Esophagus muscularis mucosa (tissue), 4 donors: ENCODE measurements at regions not wholly inside any gene's neighbourhood (a gene's known extent, or its start where the extent isn't known, plus 50 kb on each side); places are given as distances from the start of the nearest gene placed in this dataset.

Experiments used
- DNase-seq: peaks from one replicate; pipeline ENCODE4 v3.0.0-alpha.2; 2017; ENCODE audit errors: extremely low spot score
- H3K27ac ChIP-seq, 4 donors: fragments of 200-600 bp; sonication (generic); replicated peaks in 1 of 4; 1 replicate in 3 of 4; 2 replicates in 1 of 4; pipeline ENCODE4 v1.5.1; 2016 to 2019; ENCODE audit warnings: mild to moderate bottlenecking in 1 of 4
- H3K27me3 ChIP-seq, 4 donors: fragments of 200-600 bp; sonication (generic); one replicate each; pipeline versions ENCODE4 v1.5.1 to v1.6.0; 2016 to 2019
- H3K36me3 ChIP-seq, 4 donors: fragments of 200-600 bp; sonication (generic); one replicate each; pipeline ENCODE4 v1.5.1; 2016 to 2019
- H3K4me1 ChIP-seq, 4 donors: fragments of 200-600 bp; sonication (generic); one replicate each; pipeline ENCODE4 v1.5.1; 2016 to 2019
- H3K4me3 ChIP-seq, 4 donors: fragments of 200-600 bp; sonication (generic); 1 replicate in 2 of 4; 2 replicates in 2 of 4; pipeline ENCODE4 v1.5.1; 2016 to 2019; ENCODE audit warnings: mild to moderate bottlenecking in 4 of 4, moderate library complexity in 1 of 4
- H3K9me3 ChIP-seq, 4 donors: fragments of 200-600 bp; sonication (generic); 1 replicate in 3 of 4; 2 replicates in 1 of 4; pipeline ENCODE4 v1.5.1; 2016 to 2019
- EP300 ChIP-seq: sonication (generic); formaldehyde crosslinking; IDR thresholded peaks from one replicate; pipeline ENCODE4 v1.6.1; 2017; ENCODE audit warnings: antibody characterized with exemption
- POLR2A ChIP-seq: fragments of 450-650 bp; IDR thresholded peaks from one replicate; pipeline ENCODE4 v1.6.1; 2017; ENCODE audit warnings: antibody characterized with exemption, moderate library complexity, mild to moderate bottlenecking, low read depth
- POLR2AphosphoS5 ChIP-seq, 2 donors: sonication (generic); formaldehyde crosslinking; IDR thresholded peaks; one replicate each; pipeline ENCODE4 v1.6.1; 2017; ENCODE audit warnings: antibody characterized with exemption in 2 of 2
- WGBS: methylation state at CpG from one replicate; pipeline ENCODE4 v1.1.5; 2018; 5-methylcytosine and 5-hydroxymethylcytosine counted together
- intact Hi-C: fragments of 100-400 bp; cut with DNase I; formaldehyde crosslinking; loops from one replicate; pipeline ENCODE4 v1.15.1; 2023
- TF ChIP-seq, protein P1 (sequence below), 3 experiments: fragments of 200-600 bp in 2 of 3; fragments of 450-650 bp in 1 of 3; sonication (generic) in 2 of 3; IDR thresholded peaks; one replicate each; pipeline ENCODE4 v1.5.1; 2017 to 2019; ENCODE audit warnings: antibody characterized with exemption in 3 of 3, mild to moderate bottlenecking in 2 of 3, moderate library complexity in 1 of 3

DNA sequence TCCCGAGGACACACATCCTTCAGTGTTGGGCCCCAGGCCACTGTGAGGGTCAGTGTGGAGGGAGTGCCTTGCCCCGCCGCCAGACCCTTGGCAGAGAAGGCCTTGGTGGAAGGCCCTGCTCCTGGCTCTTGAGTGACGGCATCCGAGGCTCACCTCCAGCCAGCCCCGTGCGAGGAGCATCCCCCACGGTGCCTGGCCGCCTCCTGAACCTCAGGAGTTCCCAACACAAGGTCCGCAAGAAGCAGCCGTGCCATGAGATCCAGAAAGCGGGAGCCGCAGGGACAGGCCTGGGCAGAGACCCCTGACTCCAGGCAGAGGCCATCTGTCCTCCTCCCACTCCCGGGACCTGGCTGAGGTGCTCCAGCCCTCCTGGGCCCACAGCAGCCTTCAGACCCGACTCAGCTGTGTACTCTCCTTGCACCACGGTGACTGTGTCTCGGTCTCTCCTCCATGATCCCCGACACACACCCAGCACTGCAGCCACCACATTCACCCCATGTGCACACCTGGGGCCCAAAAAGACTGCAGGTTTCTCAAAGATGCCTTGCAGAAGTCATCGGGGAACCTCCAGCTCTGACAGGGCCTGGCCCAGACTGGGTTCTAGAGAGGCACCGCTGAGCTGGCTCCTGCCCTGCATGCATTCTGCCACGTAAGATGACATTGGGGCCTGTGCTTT lies 870.2 kb downstream of the BRD1 start:
- 95% methylated on average over 18 of the region's 21 CpGs for WGBS
- Histone ChIP-seq H3K36me3 (no peaks in the 10 kb centered on the region), H3K27ac (no peak overlapping the region), H3K27me3 (peaks cover 0 to 61% (median 0%) of the 10 kb centered on the region in 4 donors), H3K9me3 (no peaks in the 10 kb centered on the region), H3K4me3 (no peak overlapping the region), H3K4me1 (no peaks in the 10 kb centered on the region)
- peak; percentile 82 for DNase-seq
- intact Hi-C loops = loop anchor here (10.0 kb wide), 1 partner anchor 47 kb away; no protein-coding TSS in a partner anchor
- no peak for TF ChIP-seq EP300
- TF ChIP-seq POLR2A = no peak
- no peak for TF ChIP-seq POLR2AphosphoS5 (IDR thresholded peaks at IDR 0.05)
- TF ChIP-seq, protein P1, sequence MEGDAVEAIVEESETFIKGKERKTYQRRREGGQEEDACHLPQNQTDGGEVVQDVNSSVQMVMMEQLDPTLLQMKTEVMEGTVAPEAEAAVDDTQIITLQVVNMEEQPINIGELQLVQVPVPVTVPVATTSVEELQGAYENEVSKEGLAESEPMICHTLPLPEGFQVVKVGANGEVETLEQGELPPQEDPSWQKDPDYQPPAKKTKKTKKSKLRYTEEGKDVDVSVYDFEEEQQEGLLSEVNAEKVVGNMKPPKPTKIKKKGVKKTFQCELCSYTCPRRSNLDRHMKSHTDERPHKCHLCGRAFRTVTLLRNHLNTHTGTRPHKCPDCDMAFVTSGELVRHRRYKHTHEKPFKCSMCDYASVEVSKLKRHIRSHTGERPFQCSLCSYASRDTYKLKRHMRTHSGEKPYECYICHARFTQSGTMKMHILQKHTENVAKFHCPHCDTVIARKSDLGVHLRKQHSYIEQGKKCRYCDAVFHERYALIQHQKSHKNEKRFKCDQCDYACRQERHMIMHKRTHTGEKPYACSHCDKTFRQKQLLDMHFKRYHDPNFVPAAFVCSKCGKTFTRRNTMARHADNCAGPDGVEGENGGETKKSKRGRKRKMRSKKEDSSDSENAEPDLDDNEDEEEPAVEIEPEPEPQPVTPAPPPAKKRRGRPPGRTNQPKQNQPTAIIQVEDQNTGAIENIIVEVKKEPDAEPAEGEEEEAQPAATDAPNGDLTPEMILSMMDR (IDR thresholded peaks at IDR 0.05) = no peak

DNA sequence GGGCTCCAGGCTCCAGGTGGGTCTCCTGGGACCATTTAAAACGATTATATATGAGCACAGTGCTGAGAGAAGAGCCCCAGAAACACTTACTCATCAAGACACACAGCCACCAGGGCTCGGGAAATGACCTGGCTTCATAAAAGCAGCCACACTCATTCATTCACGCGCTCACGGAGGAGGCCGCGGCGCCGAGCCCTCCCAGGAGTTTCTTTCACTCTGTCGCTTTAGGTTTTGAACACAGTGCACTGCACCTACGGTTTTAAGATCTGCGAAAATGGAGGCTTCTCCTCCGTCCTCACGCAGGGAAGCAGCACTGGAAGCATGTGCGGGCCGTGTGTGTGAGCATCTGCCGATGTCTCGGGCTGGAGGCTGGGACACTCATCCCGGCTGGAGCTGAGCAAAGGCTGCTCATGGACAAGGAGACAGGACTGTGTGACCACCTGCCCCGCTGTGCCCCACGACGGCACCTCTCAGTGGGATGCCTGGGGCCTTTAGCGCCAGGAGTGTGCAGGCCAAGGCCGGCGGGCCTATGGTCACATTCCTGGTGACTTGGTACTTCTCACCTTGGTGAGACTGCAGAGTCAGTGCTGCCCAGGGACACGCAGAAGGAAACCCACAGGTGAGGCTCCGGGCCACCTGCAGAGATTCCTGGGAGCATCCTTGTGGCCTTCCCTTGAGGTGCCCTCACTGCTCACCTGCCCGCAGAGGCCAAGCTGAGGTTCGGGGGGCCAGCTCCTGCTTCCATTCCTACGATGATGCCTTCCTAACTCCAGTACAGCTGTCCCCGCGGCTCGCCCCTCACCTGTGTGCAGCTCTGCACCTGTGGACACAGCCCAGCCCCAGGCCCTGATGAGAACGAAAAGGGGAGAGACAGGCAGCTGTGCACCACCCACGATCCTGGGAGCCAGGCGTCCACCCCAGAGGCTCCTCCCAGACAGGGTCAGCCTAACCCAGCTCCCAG lies 872.0 kb downstream of the BRD1 start:
- peak; percentile 82 for DNase-seq
- Histone ChIP-seq H3K27ac (no peak overlapping the region), H3K4me3 (no peak overlapping the region), H3K27me3 (peaks cover 0 to 56% (median 0%) of the 10 kb centered on the region in 4 donors), H3K9me3 (no peaks in the 10 kb centered on the region), H3K4me1 (no peaks in the 10 kb centered on the region), H3K36me3 (no peaks in the 10 kb centered on the region)
- WGBS = 80% methylated on average over 21 of the region's 36 CpGs
- TF ChIP-seq POLR2A (no peak), POLR2AphosphoS5 (IDR thresholded peaks at IDR 0.05) (no peak), EP300 (no peak)
- TF ChIP-seq, protein P1 (IDR thresholded peaks at IDR 0.05) = no peak
- intact Hi-C loops = loop anchor here (10.0 kb wide), 1 partner anchor 49 kb away; no protein-coding TSS in a partner anchor

DNA sequence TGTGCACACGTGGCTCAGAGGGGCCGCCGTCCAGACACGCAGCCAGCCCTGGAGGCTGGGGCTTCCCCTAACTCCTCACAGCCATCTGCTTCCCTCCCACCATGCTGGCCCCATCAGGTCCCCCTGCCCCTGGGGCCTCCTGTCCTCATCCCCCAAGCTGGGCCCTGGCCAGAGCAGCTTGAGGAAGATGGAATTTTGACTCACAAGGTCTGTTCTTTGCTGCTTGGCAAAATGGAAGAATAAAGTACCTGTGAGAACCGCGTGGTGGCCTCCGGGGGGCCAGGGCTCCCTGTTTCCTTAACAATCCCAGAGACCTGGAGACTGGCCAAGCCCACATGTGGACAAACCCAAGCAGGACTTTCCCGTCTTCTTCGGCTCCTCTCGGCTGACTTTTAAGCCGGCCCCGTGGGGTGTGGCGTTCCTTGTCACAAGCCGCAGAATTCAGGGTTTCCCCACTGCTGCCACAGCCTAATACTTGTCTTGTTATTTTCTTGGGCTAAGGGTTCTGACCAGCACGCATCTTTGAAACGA lies 872.8 kb downstream of the BRD1 start:
- no peak for TF ChIP-seq POLR2A
- TF ChIP-seq POLR2AphosphoS5 (IDR thresholded peaks at IDR 0.05) = no peak
- no peak for TF ChIP-seq EP300
- TF ChIP-seq, protein P1 (IDR thresholded peaks at IDR 0.05) = no peak

DNA sequence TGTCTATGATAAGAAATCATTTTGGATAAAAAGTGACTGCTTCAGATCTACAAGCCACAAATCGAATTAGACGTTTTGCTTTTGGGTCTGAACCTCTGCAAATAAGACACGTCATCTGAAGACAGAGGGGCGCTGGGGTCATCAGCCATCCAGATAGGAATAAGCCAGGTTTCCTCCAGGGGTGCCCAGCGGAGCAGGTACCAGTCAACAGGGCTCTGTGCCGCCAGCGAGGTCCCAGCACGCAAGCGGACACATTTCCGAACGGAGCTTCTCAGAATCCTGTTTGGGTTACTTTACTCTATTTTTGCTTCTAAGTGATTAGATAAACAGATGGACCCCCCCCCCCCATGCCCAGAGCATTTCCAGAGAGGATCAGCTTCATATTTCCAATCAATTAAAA lies 873.8 kb downstream of the BRD1 start:
- H3K27ac ChIP-seq = no peak overlapping the region
- intact Hi-C loops = loop anchor here (10.0 kb wide), 1 partner anchor 51 kb away; no protein-coding TSS in a partner anchor
- no peaks in the 10 kb centered on the region for H3K9me3 ChIP-seq
- H3K4me3 ChIP-seq = no peak overlapping the region
- no peak for TF ChIP-seq EP300
- TF ChIP-seq, protein P1 (IDR thresholded peaks at IDR 0.05) = no peak
- no peak for TF ChIP-seq POLR2A
- no peak for TF ChIP-seq POLR2AphosphoS5 (IDR thresholded peaks at IDR 0.05)
- WGBS = 86% methylated on average over 11 of the region's 11 CpGs
- H3K4me1 ChIP-seq = no peaks in the 10 kb centered on the region
- H3K27me3 ChIP-seq = peaks cover 0 to 54% (median 0%) of the 10 kb centered on the region in 4 donors
- peak; percentile 55 for DNase-seq
- H3K36me3 ChIP-seq = no peaks in the 10 kb centered on the region

More for the DNA sequence above, 872.8 kb downstream of the BRD1 start:
- H3K27ac ChIP-seq = no peak overlapping the region
- H3K9me3 ChIP-seq = no peaks in the 10 kb centered on the region
- H3K4me3 ChIP-seq = no peak overlapping the region
- H3K27me3 ChIP-seq = peaks cover 0 to 56% (median 0%) of the 10 kb centered on the region in 4 donors
- intact Hi-C loops = loop anchor here (10.0 kb wide), 1 partner anchor 50 kb away; no protein-coding TSS in a partner anchor
- WGBS = 50% methylated on average over 14 of the region's 16 CpGs
- DNase-seq = peak; percentile 79
- H3K4me1 ChIP-seq = no peaks in the 10 kb centered on the region
- no peaks in the 10 kb centered on the region for H3K36me3 ChIP-seq
